HCT116 (cell line): ENCODE measurements at regions not wholly inside any gene's neighbourhood (a gene's known extent, or its start where the extent isn't known, plus 50 kb on each side); places are given as distances from the start of the nearest gene placed in this dataset.

Experiments
- ATAC-seq: fragments of 200-7000 bp; cut with Tn5 transposase; 2 replicates; pipeline ENCODE4 v1.9.1; 2020; ENCODE audit warnings: mild to moderate bottlenecking, moderate library complexity
- BruUV-seq: library from RNA; stranded (reverse); fragments of 400-500 nt; replicated peaks from 2 replicates; lab custom pipeline; 2021; lab: Mats Ljungman, UMichigan
- CTCF ChIA-PET: fragments of 300-600 bp; sonication (Branson Sonifier 250); formaldehyde crosslinking; loops from one replicate; lab custom pipeline; 2021; ENCODE audit warnings: antibody characterized with exemption; lab: Charles Lee
- POLR2A ChIA-PET: fragments of 300-600, 350-600 bp; sonication (Branson Sonifier 250); formaldehyde crosslinking; loops from one replicate; lab custom pipeline; 2021; ENCODE audit warnings: antibody characterized with exemption; lab: Charles Lee
- RAD21 ChIA-PET, 2 experiments: fragments of 300-600 bp; sonication (Branson Sonifier 250); formaldehyde crosslinking; loops; one replicate each; lab custom pipeline; 2023; ENCODE audit warnings: low total read pairs in 2 of 2; ENCODE audit not compliant: uncharacterized antibody in 2 of 2, unreplicated experiment in 2 of 2, low non-redundant PET in 1 of 2; lab: Charles Lee
- DNase-seq: peaks from one replicate; pipeline ENCODE4 v3.0.0-alpha.2; 2010; ENCODE audit warnings: low read depth, low spot score
- H2AFZ ChIP-seq: fragments of 200-600 bp; shearing (Covaris generic), sonication (generic); 2 replicates; pipeline ENCODE4 v1.6.1; 2017; ENCODE audit warnings: low read depth, mixed run types, mixed read lengths, antibody characterized with exemption, low read length; ENCODE audit not compliant: poor library complexity, severe bottlenecking
- H3K27ac ChIP-seq: 2 replicates; pipeline ENCODE4 v1.5.1; 2012; ENCODE audit warnings: low read depth, low read length
- H3K27me3 ChIP-seq: fragments of 200-600 bp; sonication (generic); 2 replicates; pipeline ENCODE4 v1.6.1; 2016; ENCODE audit warnings: mixed run types, low read length, mixed read lengths; ENCODE audit not compliant: insufficient read depth
- H3K36me3 ChIP-seq, 2 experiments: fragments of 200-500 bp in 1 of 2; fragments of 200-600 bp in 1 of 2; sonication (Bioruptor generic) in 1 of 2; sonication (generic) in 1 of 2; 2 replicates each; pipeline versions ENCODE4 v1.5.1 to v1.6.1; 2014 to 2016; ENCODE audit warnings: low read length in 2 of 2, inconsistent platforms in 1 of 2, mixed read lengths in 1 of 2, mixed run types in 1 of 2; ENCODE audit not compliant: insufficient read depth in 2 of 2, control insufficient read depth in 1 of 2
- H3K4me1 ChIP-seq, 2 experiments: fragments of 200-600 bp in 1 of 2; sonication (generic) in 1 of 2; 2 replicates each; pipeline versions ENCODE4 v1.5.1 to v1.6.1; 2012 to 2017; ENCODE audit warnings: low read length in 2 of 2, inconsistent platforms in 1 of 2, mild to moderate bottlenecking in 1 of 2, mixed read lengths in 1 of 2, mixed run types in 1 of 2, moderate library complexity in 1 of 2; ENCODE audit not compliant: insufficient read depth in 2 of 2, control insufficient read depth in 1 of 2
- H3K4me2 ChIP-seq: fragments of 200-600 bp; sonication (generic); 2 replicates; pipeline ENCODE4 v1.6.1; 2017; ENCODE audit warnings: mixed run types, low read length, mixed read lengths
- H3K4me3 ChIP-seq, 2 experiments: fragments of 200-600 bp in 1 of 2; sonication (generic) in 1 of 2; replicated peaks in 1 of 2; 2 replicates each; pipeline ENCODE4 v1.5.1; 2011 to 2016; ENCODE audit warnings: low read length in 2 of 2, control low read depth in 1 of 2, low read depth in 1 of 2, mild to moderate bottlenecking in 1 of 2, mixed read lengths in 1 of 2, mixed run types in 1 of 2
- H3K79me2 ChIP-seq: fragments of 200-600 bp; sonication (generic); 2 replicates; pipeline ENCODE4 v1.6.1; 2017; ENCODE audit warnings: mild to moderate bottlenecking, mixed run types, low read length, moderate library complexity, mixed read lengths; ENCODE audit not compliant: insufficient read depth
- H3K9ac ChIP-seq: fragments of 200-600 bp; sonication (generic); 2 replicates; pipeline ENCODE4 v1.6.1; 2016; ENCODE audit warnings: low read length, mixed read lengths
- H3K9me2 ChIP-seq: fragments of 200-600 bp; sonication (generic), shearing (Covaris generic); 2 replicates; pipeline ENCODE4 v1.6.1; 2017; ENCODE audit warnings: mixed run types, mild to moderate bottlenecking, moderate library complexity; ENCODE audit not compliant: insufficient read depth
- H3K9me3 ChIP-seq, 2 experiments: fragments of 200-500 bp in 1 of 2; fragments of 200-600 bp in 1 of 2; sonication (Bioruptor generic) in 1 of 2; sonication (generic) in 1 of 2; 2 replicates each; pipeline ENCODE4 v1.6.1; 2014 to 2017; ENCODE audit warnings: low read length in 2 of 2, mixed read lengths in 2 of 2, inconsistent platforms in 1 of 2, low read depth in 1 of 2, mild to moderate bottlenecking in 1 of 2, mixed run types in 1 of 2, moderate library complexity in 1 of 2; ENCODE audit not compliant: control insufficient read depth in 1 of 2, insufficient read depth in 1 of 2
- H4K20me1 ChIP-seq: fragments of 200-600 bp; sonication (generic), shearing (Covaris generic); 2 replicates; pipeline ENCODE4 v1.6.1; 2017; ENCODE audit warnings: mixed run types, mild to moderate bottlenecking, moderate library complexity; ENCODE audit not compliant: insufficient read depth
- ATF3 ChIP-seq: IDR thresholded peaks from 2 replicates; pipeline ENCODE4 v1.6.1; 2012
- CTCF ChIP-seq, 3 experiments: fragments of 200-600 bp in 1 of 3; sonication (generic) in 1 of 3; IDR thresholded peaks in 2 of 3; conservative IDR thresholded peaks in 1 of 3; 2 replicates each; pipeline ENCODE4 v1.5.1; 2012 to 2017; ENCODE audit warnings: low read depth in 2 of 3, low read length in 2 of 3, antibody characterized with exemption in 1 of 3, borderline replicate concordance in 1 of 3, control low read depth in 1 of 3, mild to moderate bottlenecking in 1 of 3, mixed read lengths in 1 of 3, mixed run types in 1 of 3, moderate library complexity in 1 of 3; ENCODE audit not compliant: insufficient read depth in 1 of 3
- EGR1 ChIP-seq: IDR thresholded peaks from 2 replicates; pipeline ENCODE4 v1.6.1; 2012; ENCODE audit warnings: low read depth
- ELF1 ChIP-seq: IDR thresholded peaks from 2 replicates; pipeline ENCODE4 v1.6.1; 2012; ENCODE audit warnings: low read depth, borderline replicate concordance
- EZH2 ChIP-seq: fragments of 200-600 bp; sonication (generic); IDR thresholded peaks from 2 replicates; pipeline ENCODE4 v1.6.1; 2017; ENCODE audit warnings: antibody characterized with exemption, mixed run types
- EZH2phosphoT487 ChIP-seq: fragments of 200-600 bp; IDR thresholded peaks from 2 replicates; pipeline ENCODE4 v1.6.1; 2018; ENCODE audit warnings: antibody characterized with exemption, borderline replicate concordance
- FOSL1 ChIP-seq: IDR thresholded peaks from 2 replicates; pipeline ENCODE4 v1.6.1; 2012; ENCODE audit warnings: low read depth
- JUND ChIP-seq: IDR thresholded peaks from 2 replicates; pipeline ENCODE4 v1.6.1; 2012
- MAX ChIP-seq: IDR thresholded peaks from 2 replicates; pipeline ENCODE4 v1.6.1; 2012
- POLR2A ChIP-seq: IDR thresholded peaks from 2 replicates; pipeline ENCODE4 v1.7.0; 2011; ENCODE audit warnings: borderline replicate concordance; ENCODE audit not compliant: insufficient read depth, insufficient read length; ENCODE audit errors: extremely low read depth
- POLR2AphosphoS5 ChIP-seq: IDR thresholded peaks from 2 replicates; pipeline ENCODE4 v1.6.1; 2011; ENCODE audit warnings: mild to moderate bottlenecking, low read depth, low read length, moderate library complexity
- RAD21 ChIP-seq: IDR thresholded peaks from 2 replicates; pipeline ENCODE4 v1.6.1; 2012; ENCODE audit warnings: low read depth, mild to moderate bottlenecking
- REST ChIP-seq: IDR thresholded peaks from 2 replicates; pipeline ENCODE4 v1.6.1; 2012; ENCODE audit warnings: low read depth
- SIN3A ChIP-seq: IDR thresholded peaks from 2 replicates; pipeline ENCODE4 v1.6.1; 2012; ENCODE audit warnings: low read depth
- SRF ChIP-seq: IDR thresholded peaks from 2 replicates; pipeline ENCODE4 v1.6.1; 2012; ENCODE audit warnings: low read depth
- TCF7L2 ChIP-seq: IDR thresholded peaks from 2 replicates; pipeline ENCODE4 v1.7.0; 2011; ENCODE audit warnings: borderline replicate concordance, inconsistent platforms; ENCODE audit not compliant: insufficient read depth, insufficient read length; ENCODE audit errors: extremely low read depth
- YY1 ChIP-seq: IDR thresholded peaks from 2 replicates; pipeline ENCODE4 v1.6.1; 2011; ENCODE audit warnings: low read length, low read depth, moderate library complexity, mild to moderate bottlenecking; ENCODE audit not compliant: insufficient replicate concordance; ENCODE audit errors: extremely low read depth
- ZFX ChIP-seq: fragments of 450-650 bp; IDR thresholded peaks from 2 replicates; pipeline ENCODE4 v1.6.1; 2017
- ZNF274 ChIP-seq: fragments of 200-500 bp; sonication (Bioruptor generic); IDR thresholded peaks from 2 replicates; pipeline ENCODE4 v1.6.1; 2014; ENCODE audit warnings: mild to moderate bottlenecking, low read depth, low read length, inconsistent platforms
- intact Hi-C: fragments of 100-400 bp; cut with micrococcal nuclease; formaldehyde crosslinking; loops from 2 replicates; pipeline ENCODE4 v1.10.0; 2022

- CTCF ChIA-PET = no interaction called here
- Histone ChIP-seq H3K27ac (no peak overlapping the region), H3K4me3 (no peak overlapping the region), H3K4me2 (no peak overlapping the region)
- intact Hi-C loops = no loop called here
- ATAC-seq = no peak
- no peak for TF ChIP-seq ELF1
- TF ChIP-seq ZFX = no peak
- no peak for TF ChIP-seq POLR2A
- no peak for TF ChIP-seq YY1
- TF ChIP-seq CTCF (IDR thresholded peaks at IDR 0.05 in 2 of 3, conservative IDR thresholded peaks at IDR 0.05 in 1 of 3; ENCODE audit: borderline replicate concordance in 1 of 3, insufficient read depth in 1 of 3, low read depth in 2 of 3, low read length in 2 of 3) = no peak
- TF ChIP-seq RAD21 = no peak
- no peak for TF ChIP-seq FOSL1
- TF ChIP-seq SIN3A = no peak
- no peak for TF ChIP-seq JUND
- no peak for TF ChIP-seq REST
- TF ChIP-seq ZNF274 = no peak
- TF ChIP-seq SRF = no peak
- TF ChIP-seq EGR1 = no peak
- TF ChIP-seq MAX = no peak
- no peak for TF ChIP-seq ATF3
- no peak for TF ChIP-seq EZH2
- TF ChIP-seq TCF7L2 = no peak
- no peak for TF ChIP-seq EZH2phosphoT487
- TF ChIP-seq POLR2AphosphoS5 = no peak
- TF ChIP-seq, all 23 proteins: peak for 0
- Histone ChIP-seq H3K79me2 (no peaks in the 10 kb centered on the region), H3K9ac (no peak overlapping the region), H3K9me2 (no peaks in the 10 kb centered on the region), H4K20me1 (no peaks in the 10 kb centered on the region), H3K27me3 (0 out of 2 replicates have a peak, but pooled peaks cover 3% of the 10 kb centered on the region), H3K9me3 (no peaks in the 10 kb centered on the region), H3K36me3 (no peaks in the 10 kb centered on the region), H2AFZ (no peak overlapping the region), H3K4me1 (no peaks in the 10 kb centered on the region)
- DNase-seq = no peak
- POLR2A ChIA-PET = no interaction called here
- RAD21 ChIA-PET = no interaction called here
- no TSS peak for BruUV-seq
Observed at GRCh38 chr13:39961036-39961435, 305.6 kb downstream of the COG6 start.
